Ascending aorta (tissue), 2 donors: ENCODE measurements at regions not wholly inside any gene's neighbourhood (a gene's known extent, or its start where the extent isn't known, plus 50 kb on each side); places are given as distances from the start of the nearest gene placed in this dataset.

ENCODE experiments used
- DNase-seq, 2 donors: peaks; one replicate each; pipeline ENCODE4 v3.0.0-alpha.2; 2019; ENCODE audit warnings: low spot score in 2 of 2
- H3K27ac ChIP-seq, 2 donors: fragments of 200-600 bp; sonication (generic); one replicate each; pipeline ENCODE4 v1.5.1; 2016 to 2017; ENCODE audit warnings: mild to moderate bottlenecking in 1 of 2
- H3K27me3 ChIP-seq: fragments of 200-600 bp; sonication (generic); one replicate; pipeline ENCODE4 v1.5.1; 2017
- H3K36me3 ChIP-seq, 2 donors: fragments of 200-600 bp; sonication (generic); one replicate each; pipeline ENCODE4 v1.5.1; 2016
- H3K4me1 ChIP-seq, 2 donors: fragments of 200-600 bp; sonication (generic); one replicate each; pipeline ENCODE4 v1.5.1; 2016 to 2017; ENCODE audit warnings: mild to moderate bottlenecking in 1 of 2
- H3K4me3 ChIP-seq, 2 donors: fragments of 200-600 bp; sonication (generic); one replicate each; pipeline ENCODE4 v1.5.1; 2016 to 2017; ENCODE audit warnings: mild to moderate bottlenecking in 1 of 2
- H3K9me3 ChIP-seq, 2 donors: fragments of 200-600 bp; sonication (generic); one replicate each; pipeline ENCODE4 v1.5.1; 2016
- intact Hi-C: fragments of 100-400 bp; cut with DNase I; formaldehyde crosslinking; loops from one replicate; pipeline ENCODE4 v1.15.1; 2023
- TF ChIP-seq, protein P1 (sequence below), 3 experiments: fragments of 200-600 bp in 2 of 3; fragments of 450-650 bp in 1 of 3; sonication (generic) in 2 of 3; IDR thresholded peaks; one replicate each; pipeline ENCODE4 v1.5.1; 2016 to 2019; ENCODE audit warnings: antibody characterized with exemption in 3 of 3, mild to moderate bottlenecking in 1 of 3, moderate library complexity in 1 of 3

DNA sequence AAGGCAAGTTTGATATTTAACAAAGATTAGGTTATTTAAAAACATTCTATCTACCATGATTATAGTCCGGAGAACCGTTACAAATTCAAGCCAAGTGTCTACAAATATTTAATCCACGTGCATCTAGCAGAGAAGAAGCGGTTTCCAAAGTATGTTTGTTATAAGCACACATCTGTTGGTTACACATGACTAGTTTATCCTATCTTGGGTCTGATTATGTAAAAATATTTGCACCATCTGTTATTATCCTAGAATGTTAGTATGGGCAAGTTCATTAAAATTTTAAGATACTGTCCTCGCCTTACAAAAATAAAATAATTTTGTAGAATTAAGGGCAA, 289.2 kb upstream of the VSTM2A start:
- TF ChIP-seq, protein P1, sequence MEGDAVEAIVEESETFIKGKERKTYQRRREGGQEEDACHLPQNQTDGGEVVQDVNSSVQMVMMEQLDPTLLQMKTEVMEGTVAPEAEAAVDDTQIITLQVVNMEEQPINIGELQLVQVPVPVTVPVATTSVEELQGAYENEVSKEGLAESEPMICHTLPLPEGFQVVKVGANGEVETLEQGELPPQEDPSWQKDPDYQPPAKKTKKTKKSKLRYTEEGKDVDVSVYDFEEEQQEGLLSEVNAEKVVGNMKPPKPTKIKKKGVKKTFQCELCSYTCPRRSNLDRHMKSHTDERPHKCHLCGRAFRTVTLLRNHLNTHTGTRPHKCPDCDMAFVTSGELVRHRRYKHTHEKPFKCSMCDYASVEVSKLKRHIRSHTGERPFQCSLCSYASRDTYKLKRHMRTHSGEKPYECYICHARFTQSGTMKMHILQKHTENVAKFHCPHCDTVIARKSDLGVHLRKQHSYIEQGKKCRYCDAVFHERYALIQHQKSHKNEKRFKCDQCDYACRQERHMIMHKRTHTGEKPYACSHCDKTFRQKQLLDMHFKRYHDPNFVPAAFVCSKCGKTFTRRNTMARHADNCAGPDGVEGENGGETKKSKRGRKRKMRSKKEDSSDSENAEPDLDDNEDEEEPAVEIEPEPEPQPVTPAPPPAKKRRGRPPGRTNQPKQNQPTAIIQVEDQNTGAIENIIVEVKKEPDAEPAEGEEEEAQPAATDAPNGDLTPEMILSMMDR (IDR thresholded peaks at IDR 0.05), result no peak
- H3K27me3 ChIP-seq, result no peaks in the 10 kb centered on the region
- no peaks in the 10 kb centered on the region for H3K4me1 ChIP-seq
- no peak for DNase-seq
- H3K27ac ChIP-seq, result no peak overlapping the region
- H3K4me3 ChIP-seq, result no peak overlapping the region
- no peaks in the 10 kb centered on the region for H3K9me3 ChIP-seq
- no peaks in the 10 kb centered on the region for H3K36me3 ChIP-seq
- intact Hi-C loops, result no loop called here

DNA sequence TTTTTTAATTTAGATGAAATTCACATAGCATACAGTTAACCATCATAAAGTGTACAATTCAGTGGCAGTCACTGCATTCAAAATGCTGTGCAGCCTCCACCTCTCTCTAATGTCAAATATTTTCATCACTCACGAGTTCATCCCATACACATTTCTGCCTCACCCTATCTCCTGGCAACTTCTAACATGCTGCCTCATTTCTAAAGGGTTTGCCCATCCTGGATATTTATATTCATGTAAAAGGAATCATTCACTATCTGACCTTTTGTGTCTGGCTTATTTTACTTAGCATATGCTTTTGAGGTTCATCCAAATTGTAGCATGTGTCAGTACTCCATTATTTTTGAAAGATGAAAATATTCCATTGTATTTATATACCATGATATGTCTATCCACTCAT, 286.9 kb upstream of the VSTM2A start:
- TF ChIP-seq, protein P1 (IDR thresholded peaks at IDR 0.05), result no peak
- Histone ChIP-seq H3K4me3 (no peak overlapping the region), H3K27ac (no peak overlapping the region), H3K4me1 (no peaks in the 10 kb centered on the region), H3K27me3 (no peaks in the 10 kb centered on the region), H3K36me3 (no peaks in the 10 kb centered on the region), H3K9me3 (no peaks in the 10 kb centered on the region)
- intact Hi-C loops, result no loop called here
- DNase-seq, result no peak

DNA sequence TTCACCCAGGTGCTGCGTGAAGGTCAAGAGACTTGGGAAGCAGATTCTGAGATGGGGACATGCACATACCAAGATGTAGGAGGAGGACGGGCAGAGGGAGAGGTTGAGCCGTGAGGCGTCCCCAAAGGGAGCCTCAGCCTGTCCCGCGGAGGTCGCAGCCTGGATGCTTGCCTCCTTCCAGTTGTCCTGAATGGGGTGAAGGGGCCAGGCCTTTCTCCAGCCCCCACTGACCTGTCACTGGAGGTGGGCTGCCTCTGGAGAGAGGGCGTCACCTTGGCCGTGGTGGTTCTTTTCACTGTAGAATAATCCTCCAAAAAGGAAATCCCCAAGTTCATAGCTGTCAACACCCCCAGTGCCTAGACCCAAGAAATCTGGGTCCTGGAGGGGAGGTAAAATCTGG, 283.0 kb upstream of the VSTM2A start:
- Histone ChIP-seq H3K36me3 (no peaks in the 10 kb centered on the region), H3K4me1 (no peaks in the 10 kb centered on the region), H3K9me3 (no peaks in the 10 kb centered on the region), H3K4me3 (no peak overlapping the region), H3K27me3 (no peaks in the 10 kb centered on the region), H3K27ac (no peak overlapping the region)
- TF ChIP-seq, protein P1 (IDR thresholded peaks at IDR 0.05), result no peak
- intact Hi-C loops, result no loop called here
- no peak for DNase-seq

DNA sequence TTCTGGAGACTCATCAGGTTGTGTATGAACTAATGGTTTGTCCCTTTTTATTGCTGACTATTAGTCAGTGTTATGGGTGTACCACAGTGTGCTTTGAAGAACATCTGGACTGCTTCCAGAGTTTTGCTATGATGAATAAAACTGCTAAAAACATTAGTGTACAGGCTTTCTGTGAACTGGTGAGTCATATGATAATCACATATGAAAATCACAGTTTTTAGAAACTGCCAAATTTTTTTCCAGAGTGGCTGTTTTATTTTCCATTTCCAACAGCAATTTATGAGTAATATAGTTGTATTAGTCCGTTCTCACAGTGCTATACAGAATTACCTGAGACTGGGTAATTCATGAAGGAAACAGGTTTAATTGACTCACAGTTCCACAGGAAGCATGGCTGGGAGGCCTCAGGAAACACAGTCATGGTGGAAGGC, 281.2 kb upstream of the VSTM2A start:
- intact Hi-C loops, result no loop called here

DNA sequence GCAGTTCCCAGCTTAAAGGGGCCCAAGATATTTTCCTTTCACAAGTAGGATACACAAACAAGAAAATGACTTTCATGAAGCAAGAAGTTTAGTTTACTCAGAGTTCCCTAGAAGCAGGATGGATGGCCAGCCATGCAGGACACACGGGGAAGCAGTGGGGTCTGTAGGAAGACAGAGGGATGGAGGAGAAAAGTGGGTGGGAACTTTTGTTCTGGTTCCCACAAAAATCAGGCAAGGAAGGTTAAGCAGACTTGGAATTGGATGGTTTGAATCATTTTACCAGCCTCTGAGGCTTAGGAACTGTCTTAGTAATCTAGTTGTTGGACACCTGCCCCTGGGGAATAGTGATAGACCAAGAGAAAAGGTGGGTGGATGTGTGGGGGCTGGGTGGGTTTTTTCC, 263.3 kb upstream of the VSTM2A start:
- H3K4me3 ChIP-seq, result no peak overlapping the region
- H3K27me3 ChIP-seq, result no peaks in the 10 kb centered on the region
- TF ChIP-seq, protein P1 (IDR thresholded peaks at IDR 0.05), result no peak
- H3K36me3 ChIP-seq, result no peaks in the 10 kb centered on the region
- intact Hi-C loops, result no loop called here
- DNase-seq, result no peak
- H3K9me3 ChIP-seq, result peaks cover 0 to 4% of the 10 kb centered on the region in 2 donors
- no peak overlapping the region for H3K27ac ChIP-seq
- H3K4me1 ChIP-seq, result no peaks in the 10 kb centered on the region

More for the DNA sequence above, 281.2 kb upstream of the VSTM2A start:
- Histone ChIP-seq H3K36me3 (no peaks in the 10 kb centered on the region), H3K27ac (no peak overlapping the region), H3K9me3 (no peaks in the 10 kb centered on the region), H3K4me3 (no peak overlapping the region), H3K27me3 (no peaks in the 10 kb centered on the region), H3K4me1 (no peaks in the 10 kb centered on the region)
- DNase-seq, result no peak
- TF ChIP-seq, protein P1 (IDR thresholded peaks at IDR 0.05), result no peak
